HG03039 (cell line): ENCODE measurements at regions not wholly inside any gene's neighbourhood (a gene's known extent, or its start where the extent isn't known, plus 50 kb on each side); places are given as distances from the start of the nearest gene placed in this dataset.

Experiments
- ATAC-seq: cut with Tn5 transposase; IDR thresholded peaks from one replicate; pipeline ENCODE4 v1.9.1; 2021; ENCODE audit warnings: mild to moderate bottlenecking, moderate library complexity; ENCODE audit not compliant: unreplicated experiment

DNA sequence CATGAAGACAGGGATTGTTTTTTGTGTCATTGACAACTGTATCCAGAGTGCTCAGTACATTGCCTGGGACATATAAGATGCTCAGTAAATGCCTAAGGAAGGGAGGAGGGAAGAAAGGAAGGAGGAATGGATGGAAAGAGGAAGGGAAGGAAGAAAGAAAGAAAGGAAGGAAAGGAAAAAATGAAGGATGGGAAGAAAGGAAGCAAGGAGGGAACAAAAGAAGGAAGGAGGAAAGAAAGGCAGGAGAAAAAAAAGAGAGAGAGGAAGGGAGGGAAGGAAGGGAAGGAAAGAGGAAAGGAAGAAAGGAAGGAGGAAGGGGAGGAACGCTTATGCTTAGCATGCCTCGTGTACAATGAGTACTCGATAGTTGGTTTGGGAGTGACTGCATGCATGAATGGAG lies 514.7 kb downstream of the RPS24 start:
- ATAC-seq: no peak

DNA sequence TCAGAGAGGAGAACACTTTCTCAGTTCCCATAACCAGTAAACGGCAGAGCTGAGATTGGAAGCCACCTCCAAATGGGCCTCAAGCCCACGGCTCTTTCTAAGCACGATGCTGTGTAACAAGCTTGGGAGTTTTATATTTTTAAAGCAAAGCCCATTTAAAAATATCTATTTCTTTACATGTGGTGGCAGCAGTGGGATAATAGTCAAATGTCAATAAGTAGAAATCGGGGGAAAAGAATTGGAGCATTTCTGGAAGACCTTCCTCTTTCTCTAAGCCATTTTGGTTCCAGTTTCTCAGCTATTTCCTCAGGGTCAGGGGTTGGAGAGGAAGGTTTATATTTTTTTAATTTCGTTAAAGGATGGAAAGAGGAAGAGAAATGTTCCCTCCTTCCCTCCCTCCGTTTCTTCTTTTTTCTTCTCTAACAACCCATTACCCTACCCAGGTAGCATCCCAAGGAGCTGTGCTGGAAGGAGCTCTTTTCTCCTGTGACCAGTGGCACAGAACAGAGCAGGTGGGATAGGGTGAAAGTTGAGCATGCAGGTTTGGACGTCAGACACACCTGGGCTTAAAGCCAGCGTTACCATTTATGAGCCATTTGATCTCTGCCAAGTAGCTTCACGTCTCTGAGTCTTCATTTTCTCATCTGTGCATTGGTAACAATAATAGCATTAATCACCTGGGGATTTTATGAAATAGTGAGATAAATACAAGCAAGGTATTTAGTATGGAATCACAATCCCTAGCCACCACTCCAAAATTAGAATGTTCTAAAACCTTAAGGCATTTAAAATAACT lies 515.7 kb downstream of the RPS24 start:
- ATAC-seq: no peak

DNA sequence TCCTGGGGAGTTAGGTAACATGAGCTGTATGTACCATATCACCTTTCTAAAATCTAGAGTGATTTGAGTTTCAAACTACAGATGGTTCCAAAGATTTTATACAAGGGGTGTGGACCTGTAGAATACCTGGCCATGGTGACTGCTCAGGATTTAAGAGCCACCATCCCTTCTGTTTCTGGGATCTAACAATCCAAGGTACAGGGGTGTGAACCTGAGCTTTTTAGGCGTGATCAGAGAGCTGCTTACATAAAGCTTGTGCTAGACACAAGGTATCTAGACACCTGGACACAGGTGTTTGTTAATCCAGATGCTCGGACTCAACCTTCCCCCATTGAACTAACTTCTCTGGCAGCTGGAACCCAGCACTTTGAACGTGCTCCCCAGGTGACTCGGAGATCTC lies 516.4 kb downstream of the RPS24 start:
- ATAC-seq: no peak

DNA sequence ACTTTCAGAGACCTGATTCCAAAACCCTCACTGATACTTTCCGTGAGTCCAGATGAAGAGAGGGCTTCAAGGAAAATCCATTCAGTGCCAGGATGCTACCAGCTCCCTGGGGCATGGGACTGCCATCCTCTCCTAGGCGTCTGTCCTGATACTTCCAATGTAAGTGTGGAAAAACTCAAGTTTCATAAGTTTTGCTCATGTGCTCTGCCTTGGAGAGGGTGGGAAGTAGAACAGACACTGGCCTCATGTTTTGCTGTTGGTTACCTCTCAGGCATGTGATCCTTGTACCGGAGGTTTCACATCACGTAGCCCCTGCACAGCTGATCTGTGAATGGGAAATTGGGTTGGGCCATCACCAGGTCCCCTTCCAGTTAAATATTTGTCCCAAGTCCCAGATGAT lies 517.1 kb downstream of the RPS24 start:
- ATAC-seq: no peak

DNA sequence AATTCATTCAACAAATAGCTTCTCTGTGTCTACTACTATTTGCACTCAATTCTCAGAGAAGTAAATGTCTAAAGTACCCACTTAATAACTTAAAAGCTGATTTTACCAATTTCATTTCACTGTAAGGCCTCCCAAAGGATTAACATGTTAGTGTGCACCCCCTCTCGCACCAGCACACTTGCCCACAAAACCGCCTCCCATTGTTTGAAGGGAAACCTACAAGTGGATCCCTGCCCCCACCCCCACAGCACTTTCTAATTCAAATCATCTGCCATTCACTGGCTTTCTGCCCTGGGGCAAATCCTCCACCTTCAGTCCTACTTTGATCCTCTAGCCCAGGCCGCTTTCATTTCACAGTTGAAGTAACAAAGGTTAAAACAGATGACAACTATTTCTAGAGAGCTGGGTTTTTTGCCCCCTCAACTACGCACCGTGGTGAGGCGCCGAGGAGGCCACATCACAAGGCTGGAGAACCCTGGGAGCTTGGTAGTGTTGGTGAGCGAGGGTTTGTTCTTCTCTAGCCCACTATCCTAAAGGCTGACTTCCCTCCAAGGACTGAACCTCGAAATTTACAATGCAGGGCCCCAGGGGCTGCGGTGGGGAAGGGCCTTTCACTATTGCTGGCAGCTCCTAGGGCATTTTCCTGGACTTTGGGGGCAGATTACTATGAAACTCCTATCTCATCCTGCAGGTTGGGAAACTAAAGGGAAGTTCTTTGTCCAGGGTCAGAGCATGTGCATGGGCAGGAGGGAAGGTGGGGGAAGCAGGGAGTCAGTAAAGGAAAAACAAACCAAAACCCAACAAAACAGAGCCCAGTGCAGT lies 517.4 kb upstream of the ZMIZ1 start:
- ATAC-seq: no peak

DNA sequence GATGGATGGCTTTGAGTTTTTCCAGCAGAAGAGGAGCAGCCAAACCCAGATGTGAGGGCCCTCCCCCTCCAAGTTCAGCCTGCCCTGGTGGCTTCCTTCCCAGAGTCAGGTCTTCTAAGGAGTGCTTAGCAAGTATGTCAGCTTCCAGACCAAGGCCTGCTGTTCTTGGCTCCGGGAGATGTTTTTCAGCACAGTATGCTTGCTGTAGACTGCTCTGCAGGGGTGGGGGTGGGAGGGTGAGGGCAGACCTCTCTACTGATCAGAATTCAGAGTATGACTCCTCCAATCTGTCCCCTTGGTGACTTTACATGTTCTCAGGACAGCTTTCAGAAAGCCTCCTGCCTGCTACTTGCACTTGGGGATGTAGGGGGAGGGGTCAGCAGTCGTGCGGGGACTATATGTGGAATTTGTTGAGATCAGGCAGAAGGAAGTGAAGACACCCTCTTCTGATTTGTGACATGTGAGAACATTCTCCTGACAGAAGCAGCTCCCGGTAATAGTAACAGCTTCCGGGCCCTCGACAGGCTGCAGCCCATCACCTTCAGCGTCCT lies 516.4 kb upstream of the ZMIZ1 start:
- ATAC-seq: no peak

DNA sequence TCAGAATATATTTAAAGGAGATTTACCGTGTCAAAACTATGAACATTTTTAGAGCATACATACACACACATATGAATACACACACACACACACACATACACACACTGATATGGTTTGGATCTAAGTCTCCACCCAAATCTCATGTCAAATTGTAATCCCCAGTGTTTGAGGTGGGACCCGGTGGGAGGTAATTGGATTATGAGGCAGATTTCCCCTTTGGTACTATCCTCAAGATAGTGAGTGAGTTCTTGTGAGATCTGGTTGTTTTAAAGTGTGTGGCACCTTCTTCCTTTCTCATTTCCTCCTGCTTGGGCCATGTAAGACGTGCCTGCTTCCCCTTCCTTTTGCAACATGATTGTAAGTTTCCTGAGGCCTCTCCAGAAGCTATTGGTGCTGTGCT lies 515.0 kb upstream of the ZMIZ1 start:
- ATAC-seq: no peak

DNA sequence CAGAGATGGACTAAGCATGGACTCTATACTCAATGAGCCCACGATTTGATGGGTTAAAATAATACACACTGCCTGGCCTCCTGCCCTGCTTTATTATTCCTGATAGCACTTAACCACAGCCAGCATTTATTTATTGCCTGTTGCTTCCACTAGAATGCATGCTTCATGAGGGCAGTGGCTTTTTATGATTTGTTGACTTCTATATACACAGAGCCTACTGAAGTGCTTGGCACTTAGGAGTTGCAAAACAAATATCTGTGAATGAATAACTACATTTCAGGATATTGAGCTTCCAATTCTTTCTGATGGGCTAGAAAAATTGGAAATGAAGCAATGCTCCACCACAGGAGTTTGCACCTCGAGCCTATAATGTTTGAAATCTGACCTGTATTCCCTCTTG lies 513.6 kb upstream of the ZMIZ1 start:
- no peak for ATAC-seq

DNA sequence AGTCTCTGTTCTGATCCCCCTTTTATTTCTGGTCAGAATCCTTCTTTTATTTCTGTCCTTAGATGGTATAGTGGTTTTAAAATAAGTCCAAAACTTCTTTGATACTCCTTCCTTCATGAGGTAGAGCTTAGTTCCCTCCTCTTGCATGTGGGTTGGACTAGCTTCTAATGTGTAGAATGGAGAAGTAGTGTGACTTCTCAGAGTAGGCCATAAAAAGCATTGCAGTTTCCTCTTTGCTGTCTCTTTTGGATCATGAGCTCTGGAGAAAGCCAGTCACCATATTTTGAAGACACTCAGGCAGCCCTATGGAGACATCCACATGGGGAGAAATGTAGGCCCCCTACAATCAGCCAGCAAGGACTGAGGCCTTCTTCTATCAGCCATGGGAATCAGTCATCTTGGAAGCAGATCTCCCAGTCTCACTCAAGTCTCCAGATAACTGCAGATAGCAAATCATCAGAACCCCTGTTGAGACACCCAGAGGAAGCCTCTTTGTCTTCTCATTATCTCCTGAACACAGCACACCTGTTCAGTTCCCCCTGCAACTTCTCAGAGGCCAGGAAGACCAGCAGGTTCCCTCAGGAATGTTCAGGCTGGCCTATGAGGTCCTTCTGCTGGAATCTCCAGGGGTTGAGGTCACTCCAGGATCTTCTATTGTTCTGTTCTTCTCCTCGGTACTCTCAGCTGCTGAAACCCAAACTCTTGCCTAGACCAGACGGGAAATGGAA lies 511.9 kb upstream of the ZMIZ1 start:
- no peak for ATAC-seq

DNA sequence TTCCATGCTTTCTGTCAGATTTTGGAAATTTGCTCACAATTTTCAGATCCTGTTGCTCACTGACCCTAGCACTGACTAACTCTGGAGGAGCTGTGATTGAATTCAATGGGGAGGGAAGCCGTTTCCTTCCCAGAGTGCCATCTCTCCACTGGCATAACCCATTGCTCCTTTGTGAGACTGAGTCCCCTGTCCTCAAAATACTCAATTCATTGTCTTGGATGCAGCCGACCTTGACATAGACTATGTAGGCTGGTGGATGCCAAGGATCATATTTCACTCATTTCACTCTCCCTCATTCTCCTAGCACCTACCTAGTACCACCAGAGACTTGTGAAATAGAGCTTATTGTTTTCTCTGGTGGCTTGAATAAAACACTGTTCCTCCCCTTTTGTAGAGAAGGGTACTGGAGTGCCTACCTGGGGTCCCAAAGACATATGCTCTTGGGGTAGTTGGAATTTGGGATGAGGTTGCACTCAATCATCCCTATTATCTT lies 511.3 kb upstream of the ZMIZ1 start:
- ATAC-seq: no peak

DNA sequence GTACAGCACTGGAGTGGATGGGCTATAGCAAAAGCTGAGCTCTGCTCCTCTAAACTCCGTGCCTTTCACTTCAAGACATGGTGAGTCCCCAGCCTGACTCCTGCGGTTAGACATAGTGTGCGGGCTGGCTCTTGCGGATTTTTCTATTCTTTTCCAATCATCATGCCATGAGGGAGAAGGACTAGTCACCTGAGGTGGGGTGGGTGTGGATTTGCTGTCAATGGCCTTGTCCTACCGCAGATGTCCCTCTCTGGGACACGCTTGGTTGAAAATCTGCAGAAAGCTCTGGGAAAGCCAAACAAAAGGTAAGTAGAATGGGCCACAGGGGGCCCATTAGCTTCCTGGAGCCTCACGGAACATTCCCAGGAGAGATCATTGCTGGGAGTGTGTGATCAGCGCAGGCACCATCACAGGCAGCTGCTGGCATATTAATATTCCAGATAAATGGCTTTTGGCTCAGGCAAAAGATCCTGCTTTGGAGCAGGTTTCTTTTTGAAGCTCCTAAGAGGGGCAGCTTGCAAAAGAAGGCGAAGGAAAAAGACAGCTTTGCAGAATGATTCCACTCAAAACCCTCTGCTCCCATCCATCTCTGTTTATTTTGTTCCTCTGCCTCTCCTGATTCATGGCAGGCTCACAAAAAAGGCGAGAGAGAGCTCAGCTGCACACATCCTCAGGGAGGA lies 509.0 kb upstream of the ZMIZ1 start:
- ATAC-seq: no peak

DNA sequence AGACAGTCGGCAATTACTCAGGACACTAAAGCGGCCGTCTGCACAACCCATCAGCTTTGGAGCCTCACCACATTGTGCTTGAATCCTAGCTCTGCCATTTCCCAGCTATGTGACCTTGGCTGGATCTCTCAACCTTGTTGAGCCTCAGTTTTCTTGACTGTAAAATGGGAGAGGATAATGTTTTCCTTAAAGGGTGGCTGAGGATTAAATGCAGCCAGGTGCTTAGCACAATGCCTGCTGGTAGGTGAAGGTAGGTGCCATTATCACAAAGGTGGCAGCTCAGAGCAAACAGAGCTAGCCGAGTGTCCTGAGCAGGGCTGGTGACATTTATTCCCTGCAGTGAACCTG lies 508.5 kb upstream of the ZMIZ1 start:
- no peak for ATAC-seq

DNA sequence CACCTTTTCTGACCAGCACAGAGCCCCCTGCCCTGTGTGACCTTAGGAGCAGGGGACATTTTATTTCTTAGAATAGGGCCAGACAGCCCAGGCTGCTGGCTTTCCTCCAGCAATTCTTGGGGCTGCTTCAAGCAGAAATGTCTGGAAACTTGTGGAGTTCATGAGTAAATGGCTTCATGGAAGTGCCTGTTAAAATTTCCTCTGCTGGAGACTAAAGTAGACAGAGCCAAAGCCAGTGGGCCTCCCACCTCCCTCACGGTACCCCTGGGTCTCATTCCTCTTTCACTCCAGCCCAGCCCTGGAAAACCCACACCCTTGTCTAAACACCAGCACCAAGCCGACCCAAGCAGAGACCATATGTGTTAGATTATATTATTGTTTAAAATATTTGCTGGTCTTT lies 505.5 kb upstream of the ZMIZ1 start:
- ATAC-seq: no peak

DNA sequence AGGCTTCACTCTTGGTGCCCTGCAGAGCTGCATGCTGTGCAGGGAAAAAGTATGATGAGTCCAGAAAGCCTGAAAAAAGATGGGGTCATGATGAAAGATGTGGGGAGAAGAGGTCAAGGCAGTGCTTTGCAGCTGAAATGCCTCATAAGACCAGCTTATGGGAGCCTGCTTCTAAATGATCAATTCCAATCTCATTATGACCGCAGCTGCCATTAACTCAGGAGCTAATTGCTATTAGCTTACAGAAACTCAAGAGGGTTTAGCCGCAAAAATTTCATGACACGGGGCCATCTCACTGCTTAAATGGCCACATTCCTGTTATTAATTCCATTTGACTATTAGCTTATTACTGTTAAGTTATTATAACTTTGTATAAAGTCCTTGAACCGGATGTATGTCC lies 502.9 kb upstream of the ZMIZ1 start:
- no peak for ATAC-seq

DNA sequence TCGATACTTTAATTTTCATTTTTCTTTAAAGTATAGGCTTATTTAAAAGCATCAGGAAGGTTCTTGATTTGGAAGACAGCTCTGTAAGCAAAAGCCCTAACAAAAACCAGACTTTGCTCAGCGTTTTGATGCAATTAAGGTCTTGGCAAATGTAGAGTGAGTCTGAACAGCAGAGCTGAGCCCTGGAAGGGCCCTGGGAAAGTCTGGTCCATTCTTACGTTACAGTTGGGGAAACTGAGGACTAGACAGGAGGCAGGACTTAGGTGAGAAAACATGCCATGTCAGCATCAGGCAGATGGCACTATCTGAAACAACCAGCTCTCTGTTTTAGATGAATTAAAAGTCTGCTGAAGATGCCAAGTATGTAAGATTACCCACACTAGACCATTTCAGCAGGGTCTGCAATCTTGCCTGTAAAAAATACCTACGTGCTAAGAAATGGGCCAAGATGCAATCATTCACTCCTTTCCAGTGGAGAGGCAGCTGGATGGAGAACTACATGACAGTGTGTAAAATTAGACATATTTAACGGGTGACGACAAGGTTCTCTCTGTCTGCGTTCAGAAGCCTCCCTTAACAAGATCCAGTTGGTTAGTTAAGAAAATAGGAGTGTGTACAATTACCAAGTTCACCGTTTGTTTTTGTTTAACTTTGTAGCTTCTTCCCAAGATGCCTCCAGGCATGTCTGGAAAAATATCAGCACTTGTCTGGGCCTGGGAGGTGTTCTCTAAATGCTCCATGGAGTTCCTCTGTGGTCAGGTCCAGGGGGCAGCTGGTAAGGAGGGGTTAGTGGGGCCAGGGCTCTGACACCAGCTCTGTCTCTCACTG lies 502.3 kb upstream of the ZMIZ1 start:
- no peak for ATAC-seq

DNA sequence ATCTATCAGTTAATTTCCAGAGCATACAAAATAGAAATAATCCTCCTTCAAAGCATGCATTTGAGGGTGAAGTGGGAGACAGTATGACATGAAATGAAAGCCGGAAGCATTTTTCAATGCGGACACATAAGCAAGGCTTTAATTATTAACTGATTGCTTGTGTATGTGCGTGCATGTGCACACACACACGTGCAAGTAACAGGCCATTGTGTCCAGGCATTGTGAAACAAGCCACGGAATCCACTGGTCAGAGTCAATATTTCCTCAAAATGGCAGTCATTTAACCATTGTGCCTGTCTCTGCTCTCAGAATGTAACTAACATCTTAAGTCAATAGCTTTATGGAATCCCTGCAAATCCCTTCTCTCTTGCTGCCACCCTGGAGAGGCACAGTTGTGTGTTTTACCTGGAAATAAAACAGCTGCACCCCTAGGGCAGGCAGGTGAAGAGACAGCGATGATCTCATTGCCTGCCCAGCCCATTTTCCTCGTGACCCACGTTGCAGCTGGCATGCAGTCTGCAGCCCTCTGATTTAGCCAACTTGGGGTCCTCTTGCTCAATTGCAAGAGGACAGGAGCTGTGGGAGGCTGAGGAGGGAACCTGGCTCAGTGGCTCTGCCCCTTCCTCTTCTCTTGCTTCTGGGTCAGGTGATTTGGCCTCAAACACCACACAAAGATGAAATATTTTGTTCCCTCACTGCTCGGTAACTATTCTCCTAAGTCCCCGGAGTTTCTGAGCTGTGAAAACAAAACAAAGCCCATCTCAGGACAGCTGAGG lies 500.9 kb upstream of the ZMIZ1 start:
- no peak for ATAC-seq

DNA sequence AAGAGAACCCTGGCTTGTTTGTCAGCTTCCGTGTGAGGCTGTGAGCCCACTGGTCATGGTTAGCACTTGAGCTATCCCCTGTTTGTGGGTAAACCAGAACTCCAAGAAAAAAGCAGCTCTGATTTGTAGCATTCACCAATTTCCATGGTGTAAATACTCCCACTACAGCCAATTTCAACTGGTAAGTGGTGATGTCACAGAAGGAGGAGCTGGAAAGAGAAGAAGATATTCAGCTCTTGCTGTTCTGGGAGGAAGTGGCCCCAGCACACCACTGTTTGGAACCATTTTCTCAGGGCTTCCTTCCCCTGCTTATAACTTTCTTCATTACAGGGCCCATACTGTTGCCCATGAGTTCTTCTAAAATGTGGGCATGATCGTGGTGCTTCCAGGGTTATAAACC lies 500.1 kb upstream of the ZMIZ1 start:
- ATAC-seq: no peak

DNA sequence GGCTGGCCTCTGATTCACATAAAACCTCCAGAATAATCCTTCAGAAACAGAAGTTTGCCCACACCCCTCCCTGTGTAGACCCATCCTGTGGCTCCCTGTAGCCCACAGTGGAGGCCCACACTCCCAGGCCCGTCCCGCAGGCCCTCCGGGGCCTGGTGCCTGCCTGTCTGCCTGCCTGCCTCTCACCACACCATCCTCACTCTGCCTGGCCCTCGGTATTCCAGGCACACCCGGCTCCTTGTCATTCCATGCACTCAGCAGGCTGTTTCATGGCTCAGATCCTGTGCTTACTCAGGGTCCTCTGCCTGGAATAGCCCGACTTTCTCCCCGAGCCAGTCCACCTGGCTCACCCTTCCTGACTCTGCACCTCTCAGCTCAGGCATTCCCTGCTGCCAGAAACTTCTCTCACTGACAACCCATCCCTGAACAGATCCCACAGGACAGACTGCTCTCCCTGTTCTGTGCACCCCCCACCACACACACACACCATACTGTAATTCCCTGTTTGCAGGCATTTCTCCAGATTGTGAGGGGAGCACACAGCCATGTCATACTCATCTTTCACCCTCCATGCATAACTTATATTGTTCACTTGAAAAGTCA lies 498.0 kb upstream of the ZMIZ1 start:
- ATAC-seq: no peak

DNA sequence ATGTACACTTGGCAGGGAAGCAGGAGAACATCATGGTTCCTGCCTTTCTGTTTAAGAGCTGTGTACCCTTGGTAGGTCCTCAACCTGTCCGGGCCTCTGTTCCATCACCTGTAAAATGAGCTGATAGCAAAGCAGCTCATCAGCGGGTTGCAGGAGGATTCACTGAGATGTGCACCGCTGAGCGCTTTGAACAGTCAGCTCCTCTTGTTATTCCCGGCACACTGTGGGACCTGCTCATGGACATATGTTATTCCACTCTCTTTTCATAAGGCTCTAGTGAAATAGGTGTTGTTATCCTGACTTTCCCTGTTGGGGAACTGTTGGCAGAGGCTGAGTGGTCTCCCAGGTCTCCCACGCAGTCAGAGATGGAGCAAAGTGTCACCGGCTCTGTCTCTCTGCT lies 497.5 kb upstream of the ZMIZ1 start:
- no peak for ATAC-seq
